ENCODE measurements at regions not wholly inside any gene's neighbourhood (a gene's known extent, or its start where the extent isn't known, plus 50 kb on each side); places are given as distances from the start of the nearest gene placed in this dataset.

DNA sequence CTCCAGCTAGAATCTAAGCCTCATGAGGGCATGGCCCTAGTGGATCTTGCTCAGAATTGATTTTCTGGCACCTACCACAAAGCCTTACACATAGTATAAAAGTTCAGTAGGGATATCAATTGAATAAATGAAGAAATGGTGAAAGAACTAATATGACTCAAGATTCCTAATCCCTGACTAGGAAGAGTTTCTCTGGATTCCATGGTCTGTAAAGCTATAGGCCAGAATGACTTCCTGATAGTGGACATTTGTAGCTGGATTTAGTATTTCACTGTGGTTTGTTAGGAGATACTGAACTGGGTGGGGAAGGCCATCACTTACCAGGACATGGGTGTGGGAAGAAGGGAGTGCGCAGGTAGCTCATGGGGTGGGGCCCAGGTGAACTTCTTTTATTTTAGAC is 168.9 kb downstream of the RAP2B start:
- TF ChIP-seq TAF1 (IDR thresholded peaks at IDR 0.05; ENCODE audit: borderline replicate concordance, low read depth, low read length) = no peak
- TF ChIP-seq POLR2A (IDR thresholded peaks at IDR 0.05; ENCODE audit: low read depth, low read length) = no peak
- no peak for TF ChIP-seq POLR2AphosphoS5 (IDR thresholded peaks at IDR 0.05; ENCODE audit: low read depth, low read length)
